Erythroblast (primary cell): ENCODE measurements at regions not wholly inside any gene's neighbourhood (a gene's known extent, or its start where the extent isn't known, plus 50 kb on each side); places are given as distances from the start of the nearest gene placed in this dataset.

Experiments used
- GATA1 ChIP-seq: IDR thresholded peaks from 2 replicates; pipeline ENCODE4 v1.6.1; 2011; ENCODE audit warnings: low read depth, mild to moderate bottlenecking, control low read depth, low read length, moderate library complexity
- POLR2A ChIP-seq: IDR thresholded peaks from 2 replicates; pipeline ENCODE4 v1.6.1; 2011; ENCODE audit warnings: mild to moderate bottlenecking, low read length

DNA sequence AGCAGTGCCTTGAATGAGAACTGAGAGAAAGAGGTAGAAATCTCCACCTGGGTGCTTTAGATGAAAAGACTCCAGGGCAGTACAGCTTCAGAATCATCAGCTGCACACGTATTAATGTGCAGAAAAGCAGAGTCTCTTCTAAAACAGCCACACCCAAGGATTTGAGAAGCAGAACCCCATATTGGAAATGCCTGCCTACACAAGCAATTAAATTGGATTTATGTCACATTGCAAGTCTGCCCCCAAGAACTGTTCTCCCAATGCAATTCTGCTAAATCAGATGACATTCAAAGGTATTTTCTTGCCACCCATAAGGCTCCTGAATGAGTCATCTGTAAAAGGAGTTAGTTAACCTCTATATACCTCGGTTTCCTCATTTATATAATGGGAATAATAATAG, 326.0 kb upstream of the C16orf82 start:
- no peak for TF ChIP-seq POLR2A
- TF ChIP-seq GATA1, result no peak
